ENCODE measurements at regions not wholly inside any gene's neighbourhood (a gene's known extent, or its start where the extent isn't known, plus 50 kb on each side); places are given as distances from the start of the nearest gene placed in this dataset.

- no peak overlapping the region for H3K4me3 ChIP-seq (ENCODE audit: low read depth, low read length)
- TF ChIP-seq CTCF (IDR thresholded peaks at IDR 0.05; ENCODE audit: low read depth, low read length) = no peak
Measured at GRCh38 chr1:198084241-198084908, 72.4 kb upstream of the NEK7 start.

- no peak for TF ChIP-seq CTCF (IDR thresholded peaks at IDR 0.05; ENCODE audit: low read depth, low read length)
- H3K4me3 ChIP-seq (ENCODE audit: low read depth, low read length) = no peak overlapping the region
Measured at GRCh38 chr1:198086051-198086745, 70.6 kb upstream of the NEK7 start.

GRCh38 chr1:198087831-198088230 lies 69.0 kb upstream of the NEK7 start:
- no peak for TF ChIP-seq CTCF (IDR thresholded peaks at IDR 0.05; ENCODE audit: low read depth, low read length)
- H3K4me3 ChIP-seq (ENCODE audit: low read depth, low read length) = no peak overlapping the region

- peak; percentile 34; the same call in 1 of the 2 replicates for TF ChIP-seq CTCF (IDR thresholded peaks at IDR 0.05; ENCODE audit: low read depth, low read length)
- H3K4me3 ChIP-seq (ENCODE audit: low read depth, low read length) = no peak overlapping the region
Measured at GRCh38 chr1:198088360-198089071, 68.3 kb upstream of the NEK7 start.

GRCh38 chr1:198096390-198096789 lies 60.4 kb upstream of the NEK7 start:
- H3K4me3 ChIP-seq (ENCODE audit: low read depth, low read length) = no peak overlapping the region
- no peak for TF ChIP-seq CTCF (IDR thresholded peaks at IDR 0.05; ENCODE audit: low read depth, low read length)

- no peak for TF ChIP-seq CTCF (IDR thresholded peaks at IDR 0.05; ENCODE audit: low read depth, low read length)
- no peak overlapping the region for H3K4me3 ChIP-seq (ENCODE audit: low read depth, low read length)
Measured at GRCh38 chr1:198099755-198100154, 57.0 kb upstream of the NEK7 start.

Data from WI38 (cell line).